ENCODE measurements at regions not wholly inside any gene's neighbourhood (a gene's known extent, or its start where the extent isn't known, plus 50 kb on each side); places are given as distances from the start of the nearest gene placed in this dataset.

- ChIA-PET CTCF (no interaction called here), POLR2A (no interaction called here)
- H3K4me3 ChIP-seq (ENCODE audit: low read depth, low read length) = no peak overlapping the region
- no peak for TF ChIP-seq CTCF (IDR thresholded peaks at IDR 0.05; ENCODE audit: insufficient read depth, low read length, missing control alignments)
- DNase-seq (ENCODE audit: low read depth, low spot score) = no peak
Observed at GRCh38 chr6:102313699-102314098, 920.2 kb downstream of the GRIK2 start.

GRCh38 chr6:102309700-102310099 is 916.2 kb downstream of the GRIK2 start:
- TF ChIP-seq CTCF (IDR thresholded peaks at IDR 0.05; ENCODE audit: insufficient read depth, low read length, missing control alignments) = no peak
- no peak for DNase-seq (ENCODE audit: low read depth, low spot score)
- POLR2A ChIA-PET = no interaction called here
- H3K4me3 ChIP-seq (ENCODE audit: low read depth, low read length) = no peak overlapping the region
- CTCF ChIA-PET = no interaction called here

GRCh38 chr6:102300350-102300749 is 906.8 kb downstream of the GRIK2 start:
- no peak for DNase-seq (ENCODE audit: low read depth, low spot score)
- ChIA-PET POLR2A (no interaction called here), CTCF (no interaction called here)
- no peak for TF ChIP-seq CTCF (IDR thresholded peaks at IDR 0.05; ENCODE audit: insufficient read depth, low read length, missing control alignments)
- H3K4me3 ChIP-seq (ENCODE audit: low read depth, low read length) = no peak overlapping the region

- no peak overlapping the region for H3K4me3 ChIP-seq (ENCODE audit: low read depth, low read length)
- CTCF ChIA-PET = no interaction called here
- DNase-seq (ENCODE audit: low read depth, low spot score) = no peak
- POLR2A ChIA-PET = no interaction called here
- TF ChIP-seq CTCF (IDR thresholded peaks at IDR 0.05; ENCODE audit: insufficient read depth, low read length, missing control alignments) = no peak
Observed at GRCh38 chr6:102298051-102298450, 904.5 kb downstream of the GRIK2 start.
